Fibroblast of lung (primary cell): ENCODE measurements at regions not wholly inside any gene's neighbourhood (a gene's known extent, or its start where the extent isn't known, plus 50 kb on each side); places are given as distances from the start of the nearest gene placed in this dataset.

Source experiments
- EZH2 ChIP-seq: IDR thresholded peaks from 2 replicates; pipeline ENCODE4 v1.5.1; 2012; ENCODE audit warnings: low read length, control low read depth, mild to moderate bottlenecking; ENCODE audit errors: missing control alignments
- TF ChIP-seq, protein P1 (sequence below), 2 donors: IDR thresholded peaks in 1 of 2; conservative IDR thresholded peaks in 1 of 2; 1 replicate in 1 of 2; 2 replicates in 1 of 2; pipeline ENCODE4 v1.5.1; 2011 to 2012; ENCODE audit warnings: low read length in 2 of 2, control low read depth in 1 of 2, inconsistent platforms in 1 of 2, low read depth in 1 of 2, mild to moderate bottlenecking in 1 of 2

DNA sequence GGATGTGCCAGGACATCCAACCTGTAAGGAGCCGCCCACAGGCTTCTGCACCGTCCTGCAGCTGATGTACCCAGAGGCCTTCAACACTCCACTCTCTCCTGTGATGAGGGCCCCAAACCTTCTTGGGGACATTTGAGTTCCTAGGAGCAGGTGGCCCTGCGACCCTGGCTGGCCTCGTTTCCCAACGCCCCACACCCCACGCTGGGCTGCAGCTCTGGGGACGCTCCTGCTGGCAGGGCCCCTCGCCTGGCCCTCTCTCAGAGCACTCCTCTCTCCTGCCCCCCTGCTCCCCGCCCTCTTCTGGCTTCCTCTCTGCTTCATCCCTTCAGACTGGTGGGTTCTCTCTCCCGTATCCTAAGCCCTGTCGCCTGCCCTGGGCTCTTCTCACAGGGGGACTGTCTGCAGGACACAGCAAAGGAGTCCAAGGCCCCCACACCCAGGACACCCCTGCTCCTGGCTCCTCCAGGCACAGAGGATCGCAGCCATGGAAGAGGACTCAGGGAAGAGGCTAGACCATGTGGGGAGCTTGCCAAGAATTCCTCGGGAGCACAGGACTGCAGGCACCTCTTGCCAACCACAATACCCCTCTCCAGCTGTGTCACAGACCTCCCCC lies 541.4 kb downstream of the TCERG1L start:
- TF ChIP-seq, protein P1, sequence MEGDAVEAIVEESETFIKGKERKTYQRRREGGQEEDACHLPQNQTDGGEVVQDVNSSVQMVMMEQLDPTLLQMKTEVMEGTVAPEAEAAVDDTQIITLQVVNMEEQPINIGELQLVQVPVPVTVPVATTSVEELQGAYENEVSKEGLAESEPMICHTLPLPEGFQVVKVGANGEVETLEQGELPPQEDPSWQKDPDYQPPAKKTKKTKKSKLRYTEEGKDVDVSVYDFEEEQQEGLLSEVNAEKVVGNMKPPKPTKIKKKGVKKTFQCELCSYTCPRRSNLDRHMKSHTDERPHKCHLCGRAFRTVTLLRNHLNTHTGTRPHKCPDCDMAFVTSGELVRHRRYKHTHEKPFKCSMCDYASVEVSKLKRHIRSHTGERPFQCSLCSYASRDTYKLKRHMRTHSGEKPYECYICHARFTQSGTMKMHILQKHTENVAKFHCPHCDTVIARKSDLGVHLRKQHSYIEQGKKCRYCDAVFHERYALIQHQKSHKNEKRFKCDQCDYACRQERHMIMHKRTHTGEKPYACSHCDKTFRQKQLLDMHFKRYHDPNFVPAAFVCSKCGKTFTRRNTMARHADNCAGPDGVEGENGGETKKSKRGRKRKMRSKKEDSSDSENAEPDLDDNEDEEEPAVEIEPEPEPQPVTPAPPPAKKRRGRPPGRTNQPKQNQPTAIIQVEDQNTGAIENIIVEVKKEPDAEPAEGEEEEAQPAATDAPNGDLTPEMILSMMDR (conservative IDR thresholded peaks at IDR 0.05 in 1 of 2, IDR thresholded peaks at IDR 0.05 in 1 of 2; ENCODE audit: low read depth in 1 of 2, low read length in 2 of 2) = no peak
- no peak for TF ChIP-seq EZH2
